Thymus (tissue), 11 donors: ENCODE measurements at regions not wholly inside any gene's neighbourhood (a gene's known extent, or its start where the extent isn't known, plus 50 kb on each side); places are given as distances from the start of the nearest gene placed in this dataset.

Experiments
- DNase-seq, 9 donors: peaks; one replicate each; pipeline ENCODE4 v3.0.0-alpha.2; 2013; ENCODE audit warnings: low spot score in 9 of 9, low read depth in 6 of 9, missing footprints in 1 of 9
- H3K27ac ChIP-seq, 2 donors: one replicate each; pipeline ENCODE4 v1.5.1; 2013; ENCODE audit warnings: control low read depth in 1 of 2, low read depth in 1 of 2, low read length in 1 of 2, mild to moderate bottlenecking in 1 of 2, moderate library complexity in 1 of 2
- H3K27me3 ChIP-seq, 2 donors: one replicate each; pipeline ENCODE4 v1.5.1; 2013; ENCODE audit warnings: low read length in 1 of 2; ENCODE audit not compliant: control insufficient read depth in 2 of 2, insufficient read depth in 1 of 2
- H3K36me3 ChIP-seq, 2 donors: one replicate each; pipeline ENCODE4 v1.5.1; 2013; ENCODE audit warnings: low read length in 1 of 2, mild to moderate bottlenecking in 1 of 2, moderate library complexity in 1 of 2; ENCODE audit not compliant: control insufficient read depth in 2 of 2, insufficient read depth in 2 of 2
- H3K4me1 ChIP-seq, 2 donors: one replicate each; pipeline ENCODE4 v1.5.1; 2013; ENCODE audit warnings: low read length in 2 of 2; ENCODE audit not compliant: control insufficient read depth in 2 of 2, insufficient read depth in 2 of 2
- H3K4me3 ChIP-seq, 2 donors: one replicate each; pipeline ENCODE4 v1.5.1; 2013; ENCODE audit warnings: low read length in 2 of 2, control low read depth in 1 of 2, mild to moderate bottlenecking in 1 of 2
- H3K9me3 ChIP-seq, 2 donors: one replicate each; pipeline ENCODE4 v1.5.1; 2013; ENCODE audit warnings: low read length in 1 of 2, mild to moderate bottlenecking in 1 of 2; ENCODE audit not compliant: control insufficient read depth in 2 of 2, insufficient read depth in 1 of 2
- WGBS: extraction: QIAGEN DNeasy Blood & Tissue Kit; methylation state at CpG from one replicate; pipeline ENCODE4 v1.1.7; 2013; 5-methylcytosine and 5-hydroxymethylcytosine counted together
- donor health status: healthy.

- H3K36me3 ChIP-seq, result no peaks in the 10 kb centered on the region
- no peak for DNase-seq
- WGBS, result 94% methylated on average over 5 of the region's 5 CpGs
- H3K4me1 ChIP-seq, result peaks cover 3 to 6% of the 10 kb centered on the region in 2 donors
- H3K27ac ChIP-seq, result no peak overlapping the region
- H3K4me3 ChIP-seq, result no peak overlapping the region
- no peaks in the 10 kb centered on the region for H3K9me3 ChIP-seq
- peaks cover 0 to 4% of the 10 kb centered on the region in 2 donors for H3K27me3 ChIP-seq
These were observed 142.3 kb upstream of the RASGRP1 start for GRCh38 chr15:38706956-38707355.

GRCh38 chr15:38707802-38708671 is 143.4 kb upstream of the RASGRP1 start:
- WGBS, result 60% methylated on average over 8 of the region's 8 CpGs
- DNase-seq, result peak in 3 of 9 donors; percentile 50 to 77 (median 69)
- H3K36me3 ChIP-seq, result no peaks in the 10 kb centered on the region
- H3K9me3 ChIP-seq, result no peaks in the 10 kb centered on the region
- peaks cover 3 to 6% of the 10 kb centered on the region in 2 donors for H3K4me1 ChIP-seq
- peaks cover 0 to 4% of the 10 kb centered on the region in 2 donors for H3K27me3 ChIP-seq
- no peak overlapping the region for H3K27ac ChIP-seq
- no peak overlapping the region for H3K4me3 ChIP-seq

GRCh38 chr15:38708672-38709180 is 144.1 kb upstream of the RASGRP1 start:
- H3K4me3 ChIP-seq, result no peak overlapping the region
- no peaks in the 10 kb centered on the region for H3K36me3 ChIP-seq
- H3K27me3 ChIP-seq, result peaks cover 0 to 4% of the 10 kb centered on the region in 2 donors
- no peak for DNase-seq
- 97% methylated on average over 4 of the region's 4 CpGs for WGBS
- no peaks in the 10 kb centered on the region for H3K9me3 ChIP-seq
- peaks cover 3 to 6% of the 10 kb centered on the region in 2 donors for H3K4me1 ChIP-seq
- no peak overlapping the region for H3K27ac ChIP-seq

- WGBS, result 97% methylated on average over 2 of the region's 2 CpGs
- Histone ChIP-seq H3K4me1 (peaks cover 2% of the 10 kb centered on the region in 2 donors), H3K27me3 (peaks cover 0 to 4% of the 10 kb centered on the region in 2 donors), H3K4me3 (no peak overlapping the region), H3K27ac (no peak overlapping the region), H3K9me3 (no peaks in the 10 kb centered on the region), H3K36me3 (no peaks in the 10 kb centered on the region)
- DNase-seq, result no peak
These were observed 144.6 kb upstream of the RASGRP1 start for GRCh38 chr15:38709196-38709595.

GRCh38 chr15:38714309-38715072 is 149.9 kb upstream of the RASGRP1 start:
- Histone ChIP-seq H3K27ac (no peak overlapping the region), H3K9me3 (no peaks in the 10 kb centered on the region), H3K4me3 (no peak overlapping the region), H3K4me1 (no peaks in the 10 kb centered on the region), H3K36me3 (no peaks in the 10 kb centered on the region), H3K27me3 (no peaks in the 10 kb centered on the region)
- WGBS, result 67% methylated on average over 4 of the region's 4 CpGs
- no peak for DNase-seq

GRCh38 chr15:38720893-38721567 is 156.4 kb upstream of the RASGRP1 start:
- Histone ChIP-seq H3K27ac (no peak overlapping the region), H3K9me3 (no peaks in the 10 kb centered on the region), H3K36me3 (no peaks in the 10 kb centered on the region), H3K4me1 (no peaks in the 10 kb centered on the region), H3K27me3 (no peaks in the 10 kb centered on the region), H3K4me3 (no peak overlapping the region)
- no peak for DNase-seq
- 97% methylated on average over 4 of the region's 4 CpGs for WGBS

GRCh38 chr15:38721568-38721945 is 156.9 kb upstream of the RASGRP1 start:
- H3K27me3 ChIP-seq, result no peaks in the 10 kb centered on the region
- H3K27ac ChIP-seq, result no peak overlapping the region
- no peaks in the 10 kb centered on the region for H3K4me1 ChIP-seq
- WGBS, result 96% methylated on average over 3 of the region's 3 CpGs
- DNase-seq, result no peak
- no peaks in the 10 kb centered on the region for H3K9me3 ChIP-seq
- H3K36me3 ChIP-seq, result no peaks in the 10 kb centered on the region
- H3K4me3 ChIP-seq, result no peak overlapping the region

- 93% methylated on average over 1 of the region's 1 CpG for WGBS
- no peaks in the 10 kb centered on the region for H3K36me3 ChIP-seq
- no peaks in the 10 kb centered on the region for H3K27me3 ChIP-seq
- DNase-seq, result no peak
- no peaks in the 10 kb centered on the region for H3K9me3 ChIP-seq
- H3K4me1 ChIP-seq, result no peaks in the 10 kb centered on the region
- no peak overlapping the region for H3K27ac ChIP-seq
- no peak overlapping the region for H3K4me3 ChIP-seq
These were observed 157.6 kb upstream of the RASGRP1 start for GRCh38 chr15:38722236-38722635.
